HCT116 (cell line): ENCODE measurements at regions not wholly inside any gene's neighbourhood (a gene's known extent, or its start where the extent isn't known, plus 50 kb on each side); places are given as distances from the start of the nearest gene placed in this dataset.

Experiments used
- EZH2phosphoT487 ChIP-seq: fragments of 200-600 bp; IDR thresholded peaks from 2 replicates; pipeline ENCODE4 v1.6.1; 2018; ENCODE audit warnings: antibody characterized with exemption, borderline replicate concordance
- POLR2AphosphoS5 ChIP-seq: IDR thresholded peaks from 2 replicates; pipeline ENCODE4 v1.6.1; 2011; ENCODE audit warnings: mild to moderate bottlenecking, low read depth, low read length, moderate library complexity
- SRF ChIP-seq: IDR thresholded peaks from 2 replicates; pipeline ENCODE4 v1.6.1; 2012; ENCODE audit warnings: low read depth
- YY1 ChIP-seq: IDR thresholded peaks from 2 replicates; pipeline ENCODE4 v1.6.1; 2011; ENCODE audit warnings: low read length, low read depth, moderate library complexity, mild to moderate bottlenecking; ENCODE audit not compliant: insufficient replicate concordance; ENCODE audit errors: extremely low read depth
- TF ChIP-seq, protein P1 (sequence below), 3 experiments: fragments of 200-600 bp in 1 of 3; sonication (generic) in 1 of 3; IDR thresholded peaks in 2 of 3; conservative IDR thresholded peaks in 1 of 3; 2 replicates each; pipeline ENCODE4 v1.5.1; 2012 to 2017; ENCODE audit warnings: low read depth in 2 of 3, low read length in 2 of 3, antibody characterized with exemption in 1 of 3, borderline replicate concordance in 1 of 3, control low read depth in 1 of 3, mild to moderate bottlenecking in 1 of 3, mixed read lengths in 1 of 3, mixed run types in 1 of 3, moderate library complexity in 1 of 3; ENCODE audit not compliant: insufficient read depth in 1 of 3
- TF ChIP-seq, protein P2 (sequence below): IDR thresholded peaks from 2 replicates; pipeline ENCODE4 v1.6.1; 2012
- TF ChIP-seq, protein P3 (sequence below): IDR thresholded peaks from 2 replicates; pipeline ENCODE4 v1.6.1; 2012; ENCODE audit warnings: low read depth

DNA sequence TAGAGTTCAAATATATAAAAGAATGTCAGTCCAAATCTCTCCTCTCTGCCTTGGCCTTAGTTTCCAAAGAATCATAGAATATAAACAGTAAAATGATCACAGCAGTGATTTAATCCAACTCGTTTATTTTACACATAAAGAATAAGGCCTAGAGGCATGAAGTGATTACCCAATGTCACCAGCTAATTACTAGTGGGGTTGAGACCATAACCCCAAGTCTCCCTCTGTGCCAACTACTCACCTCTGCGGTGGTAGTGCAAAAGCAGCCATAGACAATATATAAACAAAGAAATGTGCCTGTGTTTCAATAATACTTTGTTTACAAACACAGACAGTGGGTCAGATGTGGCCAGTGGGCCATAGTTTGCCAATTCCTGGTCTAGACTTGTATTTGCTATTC, 96.6 kb upstream of the FAT3 start:
- TF ChIP-seq, protein P1, sequence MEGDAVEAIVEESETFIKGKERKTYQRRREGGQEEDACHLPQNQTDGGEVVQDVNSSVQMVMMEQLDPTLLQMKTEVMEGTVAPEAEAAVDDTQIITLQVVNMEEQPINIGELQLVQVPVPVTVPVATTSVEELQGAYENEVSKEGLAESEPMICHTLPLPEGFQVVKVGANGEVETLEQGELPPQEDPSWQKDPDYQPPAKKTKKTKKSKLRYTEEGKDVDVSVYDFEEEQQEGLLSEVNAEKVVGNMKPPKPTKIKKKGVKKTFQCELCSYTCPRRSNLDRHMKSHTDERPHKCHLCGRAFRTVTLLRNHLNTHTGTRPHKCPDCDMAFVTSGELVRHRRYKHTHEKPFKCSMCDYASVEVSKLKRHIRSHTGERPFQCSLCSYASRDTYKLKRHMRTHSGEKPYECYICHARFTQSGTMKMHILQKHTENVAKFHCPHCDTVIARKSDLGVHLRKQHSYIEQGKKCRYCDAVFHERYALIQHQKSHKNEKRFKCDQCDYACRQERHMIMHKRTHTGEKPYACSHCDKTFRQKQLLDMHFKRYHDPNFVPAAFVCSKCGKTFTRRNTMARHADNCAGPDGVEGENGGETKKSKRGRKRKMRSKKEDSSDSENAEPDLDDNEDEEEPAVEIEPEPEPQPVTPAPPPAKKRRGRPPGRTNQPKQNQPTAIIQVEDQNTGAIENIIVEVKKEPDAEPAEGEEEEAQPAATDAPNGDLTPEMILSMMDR (IDR thresholded peaks at IDR 0.05 in 2 of 3, conservative IDR thresholded peaks at IDR 0.05 in 1 of 3; ENCODE audit: borderline replicate concordance in 1 of 3, insufficient read depth in 1 of 3, low read depth in 2 of 3, low read length in 2 of 3): no peak
- TF ChIP-seq, protein P2, sequence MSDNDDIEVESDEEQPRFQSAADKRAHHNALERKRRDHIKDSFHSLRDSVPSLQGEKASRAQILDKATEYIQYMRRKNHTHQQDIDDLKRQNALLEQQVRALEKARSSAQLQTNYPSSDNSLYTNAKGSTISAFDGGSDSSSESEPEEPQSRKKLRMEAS: no peak
- TF ChIP-seq POLR2AphosphoS5: no peak
- TF ChIP-seq, protein P3, sequence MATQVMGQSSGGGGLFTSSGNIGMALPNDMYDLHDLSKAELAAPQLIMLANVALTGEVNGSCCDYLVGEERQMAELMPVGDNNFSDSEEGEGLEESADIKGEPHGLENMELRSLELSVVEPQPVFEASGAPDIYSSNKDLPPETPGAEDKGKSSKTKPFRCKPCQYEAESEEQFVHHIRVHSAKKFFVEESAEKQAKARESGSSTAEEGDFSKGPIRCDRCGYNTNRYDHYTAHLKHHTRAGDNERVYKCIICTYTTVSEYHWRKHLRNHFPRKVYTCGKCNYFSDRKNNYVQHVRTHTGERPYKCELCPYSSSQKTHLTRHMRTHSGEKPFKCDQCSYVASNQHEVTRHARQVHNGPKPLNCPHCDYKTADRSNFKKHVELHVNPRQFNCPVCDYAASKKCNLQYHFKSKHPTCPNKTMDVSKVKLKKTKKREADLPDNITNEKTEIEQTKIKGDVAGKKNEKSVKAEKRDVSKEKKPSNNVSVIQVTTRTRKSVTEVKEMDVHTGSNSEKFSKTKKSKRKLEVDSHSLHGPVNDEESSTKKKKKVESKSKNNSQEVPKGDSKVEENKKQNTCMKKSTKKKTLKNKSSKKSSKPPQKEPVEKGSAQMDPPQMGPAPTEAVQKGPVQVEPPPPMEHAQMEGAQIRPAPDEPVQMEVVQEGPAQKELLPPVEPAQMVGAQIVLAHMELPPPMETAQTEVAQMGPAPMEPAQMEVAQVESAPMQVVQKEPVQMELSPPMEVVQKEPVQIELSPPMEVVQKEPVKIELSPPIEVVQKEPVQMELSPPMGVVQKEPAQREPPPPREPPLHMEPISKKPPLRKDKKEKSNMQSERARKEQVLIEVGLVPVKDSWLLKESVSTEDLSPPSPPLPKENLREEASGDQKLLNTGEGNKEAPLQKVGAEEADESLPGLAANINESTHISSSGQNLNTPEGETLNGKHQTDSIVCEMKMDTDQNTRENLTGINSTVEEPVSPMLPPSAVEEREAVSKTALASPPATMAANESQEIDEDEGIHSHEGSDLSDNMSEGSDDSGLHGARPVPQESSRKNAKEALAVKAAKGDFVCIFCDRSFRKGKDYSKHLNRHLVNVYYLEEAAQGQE: no peak
- TF ChIP-seq YY1: no peak
- no peak for TF ChIP-seq SRF
- TF ChIP-seq EZH2phosphoT487: no peak
